ENCODE measurements at regions not wholly inside any gene's neighbourhood (a gene's known extent, or its start where the extent isn't known, plus 50 kb on each side); places are given as distances from the start of the nearest gene placed in this dataset.

- TF ChIP-seq JUND (IDR thresholded peaks at IDR 0.05), result no peak
- TF ChIP-seq EGR1 (IDR thresholded peaks at IDR 0.05; ENCODE audit: low read depth), result no peak
- TF ChIP-seq YY1 (IDR thresholded peaks at IDR 0.05; ENCODE audit: extremely low read depth, insufficient replicate concordance, low read depth, low read length), result no peak
- TF ChIP-seq, protein P1, sequence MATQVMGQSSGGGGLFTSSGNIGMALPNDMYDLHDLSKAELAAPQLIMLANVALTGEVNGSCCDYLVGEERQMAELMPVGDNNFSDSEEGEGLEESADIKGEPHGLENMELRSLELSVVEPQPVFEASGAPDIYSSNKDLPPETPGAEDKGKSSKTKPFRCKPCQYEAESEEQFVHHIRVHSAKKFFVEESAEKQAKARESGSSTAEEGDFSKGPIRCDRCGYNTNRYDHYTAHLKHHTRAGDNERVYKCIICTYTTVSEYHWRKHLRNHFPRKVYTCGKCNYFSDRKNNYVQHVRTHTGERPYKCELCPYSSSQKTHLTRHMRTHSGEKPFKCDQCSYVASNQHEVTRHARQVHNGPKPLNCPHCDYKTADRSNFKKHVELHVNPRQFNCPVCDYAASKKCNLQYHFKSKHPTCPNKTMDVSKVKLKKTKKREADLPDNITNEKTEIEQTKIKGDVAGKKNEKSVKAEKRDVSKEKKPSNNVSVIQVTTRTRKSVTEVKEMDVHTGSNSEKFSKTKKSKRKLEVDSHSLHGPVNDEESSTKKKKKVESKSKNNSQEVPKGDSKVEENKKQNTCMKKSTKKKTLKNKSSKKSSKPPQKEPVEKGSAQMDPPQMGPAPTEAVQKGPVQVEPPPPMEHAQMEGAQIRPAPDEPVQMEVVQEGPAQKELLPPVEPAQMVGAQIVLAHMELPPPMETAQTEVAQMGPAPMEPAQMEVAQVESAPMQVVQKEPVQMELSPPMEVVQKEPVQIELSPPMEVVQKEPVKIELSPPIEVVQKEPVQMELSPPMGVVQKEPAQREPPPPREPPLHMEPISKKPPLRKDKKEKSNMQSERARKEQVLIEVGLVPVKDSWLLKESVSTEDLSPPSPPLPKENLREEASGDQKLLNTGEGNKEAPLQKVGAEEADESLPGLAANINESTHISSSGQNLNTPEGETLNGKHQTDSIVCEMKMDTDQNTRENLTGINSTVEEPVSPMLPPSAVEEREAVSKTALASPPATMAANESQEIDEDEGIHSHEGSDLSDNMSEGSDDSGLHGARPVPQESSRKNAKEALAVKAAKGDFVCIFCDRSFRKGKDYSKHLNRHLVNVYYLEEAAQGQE (IDR thresholded peaks at IDR 0.05; ENCODE audit: low read depth), result no peak
- no peak for TF ChIP-seq FOSL1 (IDR thresholded peaks at IDR 0.05; ENCODE audit: low read depth)
- no peak for TF ChIP-seq EZH2phosphoT487 (IDR thresholded peaks at IDR 0.05; ENCODE audit: borderline replicate concordance)
- TF ChIP-seq, protein P2, sequence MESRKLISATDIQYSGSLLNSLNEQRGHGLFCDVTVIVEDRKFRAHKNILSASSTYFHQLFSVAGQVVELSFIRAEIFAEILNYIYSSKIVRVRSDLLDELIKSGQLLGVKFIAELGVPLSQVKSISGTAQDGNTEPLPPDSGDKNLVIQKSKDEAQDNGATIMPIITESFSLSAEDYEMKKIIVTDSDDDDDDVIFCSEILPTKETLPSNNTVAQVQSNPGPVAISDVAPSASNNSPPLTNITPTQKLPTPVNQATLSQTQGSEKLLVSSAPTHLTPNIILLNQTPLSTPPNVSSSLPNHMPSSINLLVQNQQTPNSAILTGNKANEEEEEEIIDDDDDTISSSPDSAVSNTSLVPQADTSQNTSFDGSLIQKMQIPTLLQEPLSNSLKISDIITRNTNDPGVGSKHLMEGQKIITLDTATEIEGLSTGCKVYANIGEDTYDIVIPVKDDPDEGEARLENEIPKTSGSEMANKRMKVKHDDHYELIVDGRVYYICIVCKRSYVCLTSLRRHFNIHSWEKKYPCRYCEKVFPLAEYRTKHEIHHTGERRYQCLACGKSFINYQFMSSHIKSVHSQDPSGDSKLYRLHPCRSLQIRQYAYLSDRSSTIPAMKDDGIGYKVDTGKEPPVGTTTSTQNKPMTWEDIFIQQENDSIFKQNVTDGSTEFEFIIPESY (IDR thresholded peaks at IDR 0.05; ENCODE audit: extremely low read depth, insufficient replicate concordance, low read length), result no peak
- TF ChIP-seq, protein P3, sequence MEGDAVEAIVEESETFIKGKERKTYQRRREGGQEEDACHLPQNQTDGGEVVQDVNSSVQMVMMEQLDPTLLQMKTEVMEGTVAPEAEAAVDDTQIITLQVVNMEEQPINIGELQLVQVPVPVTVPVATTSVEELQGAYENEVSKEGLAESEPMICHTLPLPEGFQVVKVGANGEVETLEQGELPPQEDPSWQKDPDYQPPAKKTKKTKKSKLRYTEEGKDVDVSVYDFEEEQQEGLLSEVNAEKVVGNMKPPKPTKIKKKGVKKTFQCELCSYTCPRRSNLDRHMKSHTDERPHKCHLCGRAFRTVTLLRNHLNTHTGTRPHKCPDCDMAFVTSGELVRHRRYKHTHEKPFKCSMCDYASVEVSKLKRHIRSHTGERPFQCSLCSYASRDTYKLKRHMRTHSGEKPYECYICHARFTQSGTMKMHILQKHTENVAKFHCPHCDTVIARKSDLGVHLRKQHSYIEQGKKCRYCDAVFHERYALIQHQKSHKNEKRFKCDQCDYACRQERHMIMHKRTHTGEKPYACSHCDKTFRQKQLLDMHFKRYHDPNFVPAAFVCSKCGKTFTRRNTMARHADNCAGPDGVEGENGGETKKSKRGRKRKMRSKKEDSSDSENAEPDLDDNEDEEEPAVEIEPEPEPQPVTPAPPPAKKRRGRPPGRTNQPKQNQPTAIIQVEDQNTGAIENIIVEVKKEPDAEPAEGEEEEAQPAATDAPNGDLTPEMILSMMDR (IDR thresholded peaks at IDR 0.05 in 2 of 3, conservative IDR thresholded peaks at IDR 0.05 in 1 of 3; ENCODE audit: borderline replicate concordance in 1 of 3, insufficient read depth in 1 of 3, low read depth in 2 of 3, low read length in 2 of 3), result no peak
- no peak for TF ChIP-seq POLR2A (IDR thresholded peaks at IDR 0.05; ENCODE audit: borderline replicate concordance, extremely low read depth, insufficient read depth, insufficient read length)
- Histone ChIP-seq H3K4me2 (ENCODE audit: low read length) (no peak overlapping the region), H3K4me1 (ENCODE audit: control insufficient read depth in 1 of 2, insufficient read depth in 2 of 2, low read length in 2 of 2) (no peaks in the 10 kb centered on the region), H3K9me2 (ENCODE audit: insufficient read depth) (no peaks in the 10 kb centered on the region), H3K27me3 (ENCODE audit: insufficient read depth, low read length) (peaks cover 16% of the 10 kb centered on the region; the same call in 1 of the 2 replicates), H3K9me3 (ENCODE audit: control insufficient read depth in 1 of 2, insufficient read depth in 1 of 2, low read depth in 1 of 2, low read length in 2 of 2) (no peaks in the 10 kb centered on the region), H3K4me3 (replicated peaks in 1 of 2; ENCODE audit: low read depth in 1 of 2, low read length in 2 of 2) (no peak overlapping the region), H3K36me3 (ENCODE audit: control insufficient read depth in 1 of 2, insufficient read depth in 2 of 2, low read length in 2 of 2) (no peaks in the 10 kb centered on the region), H3K79me2 (ENCODE audit: insufficient read depth, low read length) (no peaks in the 10 kb centered on the region), H3K9ac (ENCODE audit: low read length) (no peak overlapping the region), H2AFZ (ENCODE audit: low read depth, low read length, poor library complexity, severe bottlenecking) (no peak overlapping the region), H3K27ac (ENCODE audit: low read depth, low read length) (no peak overlapping the region), H4K20me1 (ENCODE audit: insufficient read depth) (no peaks in the 10 kb centered on the region)
- ATAC-seq (no peak), DNase-seq (ENCODE audit: low read depth, low spot score) (no peak)
- ChIA-PET POLR2A (no interaction called here), RAD21 (ENCODE audit: low non-redundant PET in 1 of 2, low total read pairs in 2 of 2, uncharacterized antibody in 2 of 2, unreplicated experiment in 2 of 2) (no interaction called here), CTCF (no interaction called here)
- intact Hi-C loops (cut with micrococcal nuclease), result no loop called here
- no TSS peak for BruUV-seq (replicated peaks)
These were observed 285.5 kb downstream of the TCF7L2 start for GRCh38 chr10:113235508-113235907.
